Globus pallidus (tissue), 1 donor: ENCODE measurements at regions not wholly inside any gene's neighbourhood (a gene's known extent, or its start where the extent isn't known, plus 50 kb on each side); places are given as distances from the start of the nearest gene placed in this dataset.
"Not testable (repeated sequence)": the region's sequence is repeated elsewhere in the genome, so short reads cannot be mapped to it uniquely, and the experiment has no call there.

Experiments
- DNase-seq: peaks from one replicate; pipeline ENCODE4 v3.0.0-alpha.2; 2015; ENCODE audit warnings: low spot score

DNA sequence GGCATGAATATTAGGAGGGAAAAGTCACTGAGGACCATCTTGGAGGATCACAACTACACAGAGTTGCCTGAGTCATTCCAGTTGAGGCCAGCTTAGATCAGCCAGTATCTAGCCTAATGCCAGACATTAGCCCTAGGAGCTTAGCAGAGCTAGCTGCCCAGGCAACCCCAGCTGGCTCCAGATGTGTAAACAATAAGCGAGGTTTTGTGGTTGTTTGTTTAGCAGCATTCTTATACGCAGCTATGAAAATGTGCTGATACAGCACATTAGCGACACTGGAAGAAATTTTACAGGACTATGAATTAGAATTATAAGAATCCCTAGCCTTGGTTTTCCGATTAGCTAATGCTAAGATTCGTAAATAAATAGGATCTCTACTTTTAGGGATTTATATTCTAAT is 59.3 kb downstream of the BTBD3 start:
- DNase-seq: no peak

DNA sequence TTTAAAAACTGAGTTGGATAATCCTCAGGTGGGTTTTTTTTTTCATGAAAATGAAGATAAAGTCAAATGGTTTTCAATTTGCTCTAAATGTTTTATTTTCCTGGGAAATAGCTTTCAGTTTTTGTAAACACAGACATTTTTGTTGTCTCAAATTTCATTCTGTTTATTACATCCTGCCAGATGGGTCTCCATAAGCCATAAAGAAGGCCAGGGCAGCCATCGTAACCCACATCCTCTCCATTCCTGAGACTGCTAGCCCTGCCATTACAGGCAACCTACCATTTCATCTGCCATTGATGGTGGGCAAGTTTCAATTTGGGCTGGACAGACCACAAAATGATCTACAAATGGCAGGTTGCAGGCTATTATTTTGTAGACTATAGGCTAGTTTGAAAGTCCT is 60.8 kb downstream of the BTBD3 start:
- DNase-seq: no peak

DNA sequence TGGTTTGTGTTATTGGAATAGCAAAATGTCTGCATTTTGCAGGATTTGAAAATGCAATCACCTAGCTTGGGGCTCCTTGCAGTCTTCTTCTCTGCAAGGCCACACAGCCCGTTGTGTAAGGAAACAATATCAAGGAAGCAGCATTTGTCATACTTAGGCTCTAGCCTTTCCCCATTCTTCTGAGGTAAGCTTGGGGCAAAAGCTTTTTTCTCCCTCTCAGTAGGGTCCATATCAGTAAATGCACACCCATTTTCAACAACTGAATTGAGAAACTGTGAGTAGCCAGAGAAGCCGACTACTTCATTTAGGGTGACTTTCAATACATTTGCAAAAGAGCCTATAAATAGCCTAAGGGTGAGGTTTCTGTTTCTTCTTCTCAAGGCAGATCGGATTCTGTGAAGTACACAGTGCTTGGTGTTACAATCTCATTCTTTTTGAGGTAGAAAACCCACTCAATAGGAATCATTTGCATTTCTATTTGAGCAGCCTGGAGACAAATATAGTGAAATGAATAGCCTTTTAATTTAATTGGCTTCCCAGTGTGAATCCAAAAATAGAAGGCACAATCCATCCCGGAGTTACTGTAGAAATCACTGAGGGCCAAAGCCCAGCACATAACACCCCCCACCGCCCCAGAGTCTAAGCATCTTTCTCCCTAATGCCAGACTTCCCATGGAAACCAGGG is 61.8 kb downstream of the BTBD3 start:
- no peak for DNase-seq

DNA sequence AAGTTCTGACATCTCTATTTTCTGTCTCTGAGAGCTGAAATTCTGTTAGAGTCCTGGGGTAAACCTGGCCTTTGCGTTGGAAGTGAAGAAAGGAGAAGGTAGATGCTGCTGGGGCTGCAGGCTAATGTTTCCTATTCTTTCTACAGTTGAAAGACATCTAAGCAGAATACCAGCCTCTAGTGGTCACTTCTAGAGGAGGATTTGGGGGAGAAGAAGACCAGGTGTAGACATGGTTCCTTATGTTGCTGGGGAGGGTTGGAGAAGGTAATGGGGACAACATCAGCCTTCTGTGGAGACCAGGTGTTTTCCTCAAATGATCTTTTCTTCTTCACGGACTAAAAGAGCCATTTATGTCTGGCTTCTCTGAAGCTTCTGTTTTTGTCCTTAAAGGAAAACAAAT is 62.6 kb downstream of the BTBD3 start:
- no peak for DNase-seq

DNA sequence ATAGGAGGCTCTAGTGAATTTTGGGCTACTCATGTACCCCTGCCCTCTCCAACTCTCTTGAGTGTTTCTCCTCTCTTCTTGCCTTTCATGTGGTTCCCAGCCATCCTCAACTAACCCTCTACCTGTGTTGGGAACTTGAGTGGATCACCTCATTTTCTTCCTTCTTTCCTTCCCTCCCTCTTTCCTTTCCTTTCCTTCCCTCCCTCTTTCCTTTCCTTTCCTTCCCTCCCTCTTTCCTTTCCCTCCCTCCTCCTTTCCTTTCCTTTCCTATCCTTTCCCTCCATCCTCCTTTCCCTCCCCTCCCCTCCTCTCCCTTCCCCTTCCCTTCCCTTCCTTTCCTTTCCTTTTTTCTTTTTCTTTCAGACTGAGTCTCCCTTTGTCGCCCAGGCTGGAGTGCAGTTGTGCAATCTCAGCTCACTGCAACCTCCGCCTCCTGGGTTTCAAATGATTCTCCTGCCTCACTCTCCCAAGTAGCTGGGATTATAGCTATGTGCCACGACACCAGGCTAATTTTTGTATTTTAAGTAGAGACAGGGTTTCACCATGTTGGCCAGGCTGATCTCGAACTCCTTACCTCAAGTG is 63.8 kb downstream of the BTBD3 start:
- DNase-seq: no peak

DNA sequence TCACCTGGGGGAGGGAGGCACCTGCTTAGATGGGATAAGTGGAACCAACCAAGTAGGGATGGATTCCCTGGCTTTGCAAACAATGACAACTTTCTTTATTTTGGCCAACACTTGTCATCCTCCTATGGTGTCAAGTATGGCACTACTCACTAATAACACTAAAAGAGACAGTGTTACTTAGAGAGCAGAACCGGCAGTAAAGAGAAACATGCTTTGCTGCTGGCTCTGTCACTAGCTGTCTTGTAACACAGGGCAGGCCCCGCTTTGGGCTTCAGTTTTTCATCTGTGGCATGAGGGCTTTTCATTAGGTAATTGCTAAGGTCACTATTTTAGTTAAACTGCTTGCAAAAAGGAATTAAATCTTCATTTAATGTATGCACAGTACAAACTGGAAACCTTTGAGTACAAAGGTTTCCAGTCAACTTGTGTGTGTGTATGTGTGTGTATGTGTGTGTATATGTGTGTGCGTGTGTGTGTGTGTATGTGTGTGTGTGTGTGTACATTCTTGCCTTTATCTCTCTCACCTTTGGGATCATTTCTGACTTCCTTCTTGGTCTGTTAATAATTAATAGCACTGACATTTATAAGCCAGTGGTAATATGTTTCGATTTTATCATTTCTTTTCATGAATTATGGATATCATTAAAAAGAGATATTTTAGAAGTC is 64.7 kb downstream of the BTBD3 start:
- DNase-seq: no peak

DNA sequence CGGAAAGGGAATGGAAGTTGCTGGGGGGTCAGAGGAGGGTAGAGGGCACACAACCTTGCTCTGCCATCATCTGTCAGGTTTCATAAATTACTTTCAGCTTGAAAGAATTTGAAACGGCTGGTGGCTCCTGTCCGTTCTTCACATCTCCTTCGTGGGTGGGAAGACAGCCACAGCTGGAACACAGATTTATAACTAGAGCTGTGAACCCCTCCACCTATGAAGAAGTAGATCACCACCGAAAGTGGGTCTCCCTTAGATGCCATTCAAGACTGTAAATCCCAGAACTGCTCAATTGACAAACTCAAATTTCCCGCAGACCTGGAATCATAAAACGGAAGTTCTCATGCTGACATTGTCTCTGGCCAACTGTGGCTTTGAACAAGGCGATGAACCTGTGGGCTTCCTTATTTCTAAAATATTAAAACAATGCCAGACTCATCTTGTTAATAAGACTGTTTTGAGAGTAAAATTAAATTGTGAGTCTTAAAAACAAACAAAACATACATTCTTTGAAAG is 65.3 kb downstream of the BTBD3 start:
- DNase-seq: no peak

DNA sequence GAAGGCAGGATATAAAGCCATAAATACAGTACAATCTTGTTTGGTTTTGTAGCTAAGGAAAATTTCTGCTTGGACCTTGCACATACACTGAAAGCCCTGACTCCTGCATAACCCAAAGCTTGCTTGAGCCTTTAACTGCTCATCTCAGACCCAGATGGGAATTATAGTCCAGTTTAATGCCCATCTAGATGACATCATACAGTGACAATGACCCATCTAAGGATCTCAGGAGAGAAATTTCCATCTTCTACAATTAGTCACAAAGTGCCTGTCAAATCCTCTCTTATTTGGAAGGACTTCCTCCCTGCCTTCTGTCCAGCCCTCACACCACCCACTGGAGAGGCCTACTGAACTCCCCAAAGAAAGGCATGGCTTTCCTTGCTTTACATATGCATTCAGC is 69.3 kb downstream of the BTBD3 start:
- no peak for DNase-seq

DNA sequence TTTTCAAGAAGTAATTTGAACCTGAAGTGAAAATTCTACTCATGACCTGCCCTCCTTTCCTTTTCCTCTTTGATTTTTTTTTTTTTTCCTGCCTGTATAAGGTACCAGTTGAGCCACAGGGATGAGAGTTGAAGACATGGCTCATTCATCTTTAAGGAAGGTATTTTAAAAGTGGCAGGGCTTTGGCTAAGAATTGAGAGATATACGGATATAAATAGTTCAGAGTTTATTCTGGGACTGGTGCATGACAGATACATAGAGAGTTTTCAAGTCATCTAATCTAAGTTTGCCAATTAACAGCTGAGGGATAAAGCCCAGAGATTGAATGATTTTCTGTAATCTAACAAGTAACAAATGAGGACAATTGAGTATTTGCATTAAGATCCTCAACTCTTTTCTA is 69.8 kb downstream of the BTBD3 start:
- DNase-seq: no peak

DNA sequence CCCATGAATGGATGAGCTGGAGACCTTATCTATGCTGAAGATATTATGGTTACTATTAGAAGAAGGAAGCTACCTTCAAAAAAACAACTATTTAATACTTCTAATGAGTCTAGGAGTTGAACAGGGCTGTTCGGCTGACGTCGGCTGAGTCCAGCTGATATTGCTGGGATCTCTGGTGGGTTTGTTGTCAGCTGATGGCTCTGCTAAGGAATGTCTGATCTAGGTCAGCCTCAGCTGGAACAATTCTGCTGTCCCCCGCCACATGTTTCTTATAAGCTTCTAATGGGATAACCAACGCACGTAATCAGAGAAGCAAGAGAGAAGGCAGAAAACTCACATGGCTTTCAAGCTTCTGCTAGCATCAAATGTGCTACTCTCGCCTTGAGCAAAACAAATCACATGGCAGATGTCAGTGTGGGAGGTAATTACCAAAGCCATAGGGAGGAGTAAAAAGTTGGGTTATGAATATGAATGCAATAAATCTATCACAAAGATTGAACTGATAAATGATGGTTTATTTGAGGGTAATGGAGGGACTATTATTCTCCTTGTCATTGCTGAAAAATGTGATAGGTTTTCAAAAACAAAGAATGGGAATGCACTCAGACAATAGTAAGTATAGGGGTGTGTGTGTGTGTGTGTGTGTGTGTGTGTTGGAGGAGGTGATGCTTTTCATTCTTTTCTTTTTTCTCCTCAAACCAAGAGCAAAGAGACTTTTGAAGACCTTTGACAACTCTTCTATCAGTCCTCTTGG is 71.5 kb downstream of the BTBD3 start:
- no peak for DNase-seq

DNA sequence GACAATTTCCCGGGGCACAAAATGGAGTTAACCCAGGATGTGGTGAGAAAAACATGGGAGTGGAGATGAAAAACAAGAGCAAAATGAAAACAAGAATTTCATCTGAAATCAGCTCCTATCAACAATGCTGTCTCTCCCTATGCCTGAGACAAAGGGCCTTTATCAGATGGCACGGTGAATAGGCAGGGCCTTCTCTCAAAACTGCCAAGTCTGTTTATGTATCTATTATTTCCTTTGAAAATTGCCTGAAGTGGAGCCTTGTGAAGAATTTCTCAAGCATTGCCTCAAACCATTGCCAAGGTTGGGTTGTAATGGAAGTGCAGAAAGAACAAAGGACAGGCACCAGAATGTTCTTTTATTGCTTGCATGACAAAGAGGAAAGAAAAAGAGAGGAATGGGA is 74.7 kb downstream of the BTBD3 start:
- peak; percentile 81 for DNase-seq

DNA sequence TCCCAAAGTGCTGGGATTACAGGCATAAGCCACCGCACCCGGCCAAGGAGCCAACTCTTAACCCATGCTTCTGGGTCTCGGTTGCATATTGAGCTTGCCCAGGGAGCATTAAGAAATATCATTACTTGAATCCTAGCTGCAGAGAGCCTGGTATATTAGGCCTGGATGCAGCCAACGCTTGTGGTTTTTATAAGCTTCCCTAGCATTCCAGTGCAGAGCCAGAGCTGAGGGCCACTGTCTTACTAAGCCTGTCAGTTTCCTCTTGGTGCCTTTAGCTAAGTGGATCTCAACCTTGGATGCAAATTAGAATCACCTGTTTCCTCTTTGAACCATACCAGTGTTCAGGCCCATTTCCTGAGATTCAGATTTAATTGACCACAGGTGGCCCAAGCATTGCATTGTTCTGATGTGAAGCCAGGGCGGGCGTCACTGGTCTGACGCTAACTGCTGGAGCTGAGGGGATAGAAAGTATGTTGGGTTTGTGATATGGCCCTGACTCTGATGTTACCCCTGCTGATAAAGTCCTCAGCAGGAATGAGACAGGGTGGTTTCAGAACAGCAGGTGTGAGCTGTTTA is 76.3 kb downstream of the BTBD3 start:
- DNase-seq: no peak

DNA sequence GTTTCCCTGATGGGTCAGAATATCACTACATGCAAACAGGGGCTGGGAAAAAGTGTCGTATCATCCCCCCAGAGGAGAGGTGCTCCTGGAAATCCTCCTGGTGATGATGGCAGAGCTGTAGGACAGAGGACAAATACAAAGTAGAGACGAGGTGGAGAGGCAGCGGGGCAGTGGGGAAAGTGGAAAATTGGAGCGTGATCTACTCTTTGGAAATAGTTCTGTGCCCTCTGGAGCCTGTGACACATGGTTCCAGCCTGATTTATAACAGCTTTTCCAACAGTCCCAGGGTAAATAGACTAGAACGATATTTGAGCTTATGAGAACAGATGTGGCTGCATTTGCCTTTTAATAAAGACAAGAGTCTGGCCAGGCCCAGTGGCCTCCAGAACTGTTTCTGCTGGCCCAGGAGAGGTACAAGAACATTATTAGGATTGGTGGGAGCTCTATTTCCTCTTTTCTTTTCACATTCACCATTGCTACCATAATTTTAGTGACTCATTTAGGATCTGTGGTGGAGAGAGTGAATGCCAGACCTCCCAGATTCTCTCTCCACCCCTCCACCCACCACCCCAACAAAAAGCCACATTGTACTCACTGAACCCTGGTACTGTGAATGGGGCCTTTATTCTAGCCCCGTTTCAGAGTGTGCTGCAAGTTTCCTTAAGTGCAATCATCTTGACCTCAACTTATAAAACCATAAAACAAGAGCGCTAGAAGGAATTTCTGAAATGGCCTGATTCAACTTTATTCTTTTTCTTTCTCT is 78.3 kb downstream of the BTBD3 start:
- peak; percentile 94 for DNase-seq

DNA sequence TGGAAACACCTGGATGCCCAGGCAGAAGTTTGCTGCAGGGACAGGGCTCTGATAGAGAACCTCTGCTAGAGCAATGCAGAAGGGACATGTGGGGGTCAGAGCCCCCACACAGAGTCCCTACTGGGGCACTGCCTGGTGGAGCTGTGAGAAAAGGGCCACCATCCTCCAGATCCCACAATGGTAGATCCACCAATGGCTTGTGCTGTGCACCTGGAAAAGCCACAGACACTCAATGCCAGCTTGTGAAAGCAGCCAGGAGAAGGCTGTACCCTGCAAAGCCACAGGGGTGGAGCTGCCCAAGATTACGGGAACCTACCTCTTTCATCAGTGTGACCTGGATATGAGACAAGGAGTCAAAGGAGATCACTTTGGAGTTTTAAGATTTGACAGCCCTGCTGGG is 87.1 kb downstream of the BTBD3 start:
- not testable (repeated sequence) for DNase-seq

DNA sequence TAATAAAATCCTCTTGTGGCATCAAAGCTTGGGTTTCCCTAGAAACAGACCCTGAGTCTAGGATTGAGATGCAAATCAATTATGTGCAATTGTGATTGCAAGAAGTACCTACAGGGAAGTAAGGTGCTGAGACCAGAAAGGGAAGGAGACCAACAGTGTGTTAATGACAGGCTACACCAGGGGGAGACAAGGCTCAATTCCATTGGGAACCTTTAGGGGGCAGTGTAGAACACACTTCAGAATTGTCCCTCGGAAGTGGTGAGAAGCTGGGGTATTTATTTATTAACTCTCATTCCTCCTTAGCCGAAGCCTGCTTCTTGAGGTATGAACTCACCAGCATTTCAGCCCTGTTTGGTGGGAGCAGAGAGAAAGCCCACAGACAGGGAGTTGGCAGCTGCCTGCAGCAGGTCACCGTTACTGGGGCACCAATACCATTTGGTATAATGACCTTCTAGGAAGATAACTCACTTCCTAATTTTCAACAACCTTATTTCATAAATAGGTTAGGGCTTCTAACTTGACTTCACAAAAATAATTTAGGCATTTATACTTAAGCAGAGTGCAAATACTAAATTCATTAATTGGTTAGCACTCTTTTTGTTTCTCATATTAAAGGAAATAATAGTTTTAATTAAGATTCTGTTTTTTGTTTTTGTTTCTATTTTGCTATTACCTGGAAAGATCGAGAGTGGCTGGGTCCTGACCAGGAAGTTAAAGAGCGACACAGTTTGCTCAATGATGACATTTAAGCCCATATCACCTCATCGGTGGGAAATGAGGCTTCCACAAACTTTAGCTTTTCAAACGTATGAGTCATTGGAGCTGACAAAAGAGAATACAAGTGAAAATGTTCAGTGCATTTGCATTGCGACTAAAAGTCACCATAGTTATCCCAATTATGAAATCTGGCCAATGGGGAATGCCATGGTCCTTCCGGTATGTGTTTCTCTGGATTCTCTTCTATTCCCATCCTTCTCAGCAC is 94.8 kb downstream of the BTBD3 start:
- peak; percentile 63 for DNase-seq

DNA sequence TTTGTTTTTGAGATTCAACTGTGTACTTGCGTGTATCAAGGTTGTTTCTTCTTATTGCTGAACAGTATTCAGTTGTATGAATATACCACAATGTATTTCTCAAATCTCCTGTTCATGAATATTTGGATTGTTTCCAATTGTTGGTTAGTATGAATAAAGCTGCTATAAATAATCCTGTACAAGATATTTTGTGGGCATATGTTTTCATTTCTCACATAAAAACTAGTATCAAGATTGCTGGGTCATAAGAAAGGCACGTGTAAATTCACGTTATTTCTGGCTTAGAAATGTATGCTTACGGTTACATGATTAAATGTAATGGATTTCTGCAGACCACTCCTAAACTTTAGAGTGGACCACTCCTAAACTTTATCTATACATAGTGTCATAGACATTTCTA is 96.6 kb downstream of the BTBD3 start:
- DNase-seq: no peak

DNA sequence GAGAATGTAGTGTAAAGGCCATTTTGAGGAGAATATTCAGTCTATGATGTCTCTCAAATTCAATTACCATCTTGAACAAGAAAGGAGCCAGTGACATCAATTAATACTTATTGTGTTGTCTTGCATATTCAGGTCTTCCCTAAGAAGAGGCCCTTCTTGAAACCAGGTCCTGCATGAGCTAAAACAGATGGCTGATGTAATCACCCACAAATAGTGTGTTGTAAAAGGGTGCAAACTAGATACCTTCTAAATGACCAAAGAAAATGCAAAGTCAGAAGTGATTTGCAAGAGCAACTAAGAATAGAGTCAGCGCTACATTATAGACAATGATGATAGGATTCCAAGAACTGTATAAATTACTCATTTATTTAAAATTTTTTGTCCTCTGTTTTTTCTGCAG is 97.0 kb downstream of the BTBD3 start:
- DNase-seq: no peak

DNA sequence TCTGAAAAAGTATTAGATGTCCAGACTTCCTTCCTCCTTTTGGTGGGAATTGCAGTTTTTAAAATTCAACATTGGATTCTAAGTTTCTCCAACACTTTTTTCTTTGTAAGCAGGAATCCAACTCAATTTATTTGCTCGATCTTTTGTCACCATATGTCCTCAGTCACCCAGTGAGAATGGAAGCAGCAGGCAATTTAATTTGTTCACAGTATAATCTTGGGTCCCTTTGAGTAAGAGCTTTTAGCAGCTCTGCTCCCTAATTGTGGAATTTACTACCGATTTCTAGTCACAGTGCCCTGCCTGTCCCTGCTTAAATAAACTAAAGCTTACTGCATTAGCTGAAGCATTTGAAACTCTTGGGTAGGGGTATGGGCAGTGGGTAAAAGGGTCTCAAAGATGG is 98.6 kb downstream of the BTBD3 start:
- no peak for DNase-seq

DNA sequence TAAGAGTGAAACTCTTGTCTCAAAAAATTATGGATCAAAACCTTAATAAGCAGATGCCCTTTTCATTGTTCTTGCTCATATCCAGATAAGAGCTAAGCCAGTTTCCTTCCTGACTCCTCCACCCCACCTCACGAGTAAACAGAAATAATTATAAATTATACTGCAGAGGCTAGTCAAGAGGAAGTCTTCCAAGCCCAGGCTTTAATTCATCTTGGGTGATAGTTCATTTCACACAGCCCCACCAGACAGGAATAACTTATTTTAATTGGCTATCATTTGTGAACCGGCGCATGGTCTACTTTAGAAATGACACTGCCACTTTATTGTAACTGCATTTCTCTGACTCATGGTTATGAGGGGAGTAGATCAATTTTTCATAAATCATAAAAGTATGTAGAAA is 102.0 kb downstream of the BTBD3 start:
- DNase-seq: no peak

DNA sequence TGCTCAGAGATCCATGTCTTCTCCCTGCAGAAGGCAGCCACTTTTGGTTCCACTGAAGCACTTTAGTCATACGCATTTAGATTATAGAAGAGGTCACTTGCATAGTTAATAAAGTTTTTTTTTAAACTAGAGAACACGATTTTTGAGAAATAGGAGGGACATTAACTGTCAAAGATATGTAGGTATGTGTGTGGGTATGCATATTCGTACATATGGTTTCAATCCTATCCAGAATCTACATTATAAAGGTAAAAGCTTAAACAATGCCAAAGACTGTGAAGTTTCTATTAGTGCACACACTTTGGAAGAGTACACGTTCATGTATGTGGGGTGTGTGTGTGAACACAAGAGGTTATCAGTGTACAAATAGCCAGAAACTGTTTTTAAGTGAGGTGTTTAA is 103.2 kb downstream of the BTBD3 start:
- DNase-seq: no peak
